ENCODE measurements at regions not wholly inside any gene's neighbourhood (a gene's known extent, or its start where the extent isn't known, plus 50 kb on each side); places are given as distances from the start of the nearest gene placed in this dataset.

GRCh38 chr4:126611900-126612299 lies 1020.9 kb upstream of the INTU start:
- Histone ChIP-seq H3K27me3 (no peaks in the 10 kb centered on the region), H3K27ac (no peak overlapping the region), H3K4me2 (no peak overlapping the region), H3K4me1 (no peaks in the 10 kb centered on the region), H3K36me3 (no peaks in the 10 kb centered on the region), H3K4me3 (no peak overlapping the region), H4K20me1 (no peaks in the 10 kb centered on the region), H3K9ac (no peak overlapping the region), H3K9me3 (no peaks in the 10 kb centered on the region)
- TF ChIP-seq Cebpa-rat (IDR thresholded peaks at IDR 0.05) = no peak

- Histone ChIP-seq H3K27me3 (no peaks in the 10 kb centered on the region), H3K4me3 (no peak overlapping the region)
These were observed 1018.4 kb upstream of the INTU start for GRCh38 chr4:126614356-126614855.

GRCh38 chr4:126616795-126617194 lies 1016.0 kb upstream of the INTU start:
- Histone ChIP-seq H3K4me2 (no peak overlapping the region), H4K20me1 (no peaks in the 10 kb centered on the region), H3K27ac (no peak overlapping the region), H3K36me3 (no peaks in the 10 kb centered on the region), H3K4me1 (no peaks in the 10 kb centered on the region), H3K4me3 (no peak overlapping the region), H3K9me3 (no peaks in the 10 kb centered on the region), H3K9ac (no peak overlapping the region), H3K27me3 (no peaks in the 10 kb centered on the region)
- no peak for TF ChIP-seq Cebpa-rat (IDR thresholded peaks at IDR 0.05)

More at GRCh38 chr4:126614356-126614855, 1018.4 kb upstream of the INTU start:
- Histone ChIP-seq H3K9ac (no peak overlapping the region), H4K20me1 (no peaks in the 10 kb centered on the region), H3K4me2 (no peak overlapping the region), H3K27ac (no peak overlapping the region), H3K36me3 (no peaks in the 10 kb centered on the region), H3K9me3 (no peaks in the 10 kb centered on the region), H3K4me1 (no peaks in the 10 kb centered on the region)
- TF ChIP-seq Cebpa-rat (IDR thresholded peaks at IDR 0.05) = no peak

GRCh38 chr4:126627255-126627654 lies 1005.5 kb upstream of the INTU start:
- Histone ChIP-seq H3K4me3 (no peak overlapping the region), H3K4me1 (no peaks in the 10 kb centered on the region), H3K27ac (no peak overlapping the region), H3K9me3 (no peaks in the 10 kb centered on the region), H3K36me3 (no peaks in the 10 kb centered on the region), H3K9ac (no peak overlapping the region), H4K20me1 (no peaks in the 10 kb centered on the region), H3K27me3 (no peaks in the 10 kb centered on the region), H3K4me2 (no peak overlapping the region)
- TF ChIP-seq Cebpa-rat (IDR thresholded peaks at IDR 0.05) = no peak

GRCh38 chr4:126628933-126629332 lies 1003.8 kb upstream of the INTU start:
- Histone ChIP-seq H3K4me3 (no peak overlapping the region), H3K9me3 (no peaks in the 10 kb centered on the region), H3K27ac (no peak overlapping the region), H3K36me3 (no peaks in the 10 kb centered on the region), H3K27me3 (no peaks in the 10 kb centered on the region), H3K4me2 (no peak overlapping the region), H3K4me1 (peaks cover 5% of the 10 kb centered on the region; the same call in 1 of the 2 replicates), H4K20me1 (no peaks in the 10 kb centered on the region), H3K9ac (no peak overlapping the region)
- no peak for TF ChIP-seq Cebpa-rat (IDR thresholded peaks at IDR 0.05)

- Histone ChIP-seq H4K20me1 (no peaks in the 10 kb centered on the region), H3K27ac (no peak overlapping the region), H3K4me1 (peaks cover 5% of the 10 kb centered on the region; the same call in 1 of the 2 replicates), H3K9me3 (no peaks in the 10 kb centered on the region), H3K4me2 (no peak overlapping the region), H3K27me3 (no peaks in the 10 kb centered on the region), H3K9ac (no peak overlapping the region), H3K4me3 (no peak overlapping the region), H3K36me3 (no peaks in the 10 kb centered on the region)
- no peak for TF ChIP-seq Cebpa-rat (IDR thresholded peaks at IDR 0.05)
These were observed 1002.5 kb upstream of the INTU start for GRCh38 chr4:126630230-126630629.

GRCh38 chr4:126633306-126633705 lies 999.5 kb upstream of the INTU start:
- Histone ChIP-seq H3K4me2 (no peak overlapping the region), H3K4me3 (no peak overlapping the region), H3K27ac (no peak overlapping the region), H3K27me3 (no peaks in the 10 kb centered on the region), H3K9ac (no peak overlapping the region), H3K36me3 (no peaks in the 10 kb centered on the region), H4K20me1 (no peaks in the 10 kb centered on the region), H3K4me1 (peaks cover 5% of the 10 kb centered on the region; the same call in 1 of the 2 replicates), H3K9me3 (no peaks in the 10 kb centered on the region)
- TF ChIP-seq Cebpa-rat (IDR thresholded peaks at IDR 0.05) = no peak

- Histone ChIP-seq H3K27me3 (no peaks in the 10 kb centered on the region), H3K9me3 (no peaks in the 10 kb centered on the region), H3K4me1 (peaks cover 4% of the 10 kb centered on the region; the same call in 1 of the 2 replicates), H3K27ac (no peak overlapping the region), H4K20me1 (no peaks in the 10 kb centered on the region), H3K9ac (no peak overlapping the region), H3K36me3 (no peaks in the 10 kb centered on the region), H3K4me3 (no peak overlapping the region), H3K4me2 (no peak overlapping the region)
- TF ChIP-seq Cebpa-rat (IDR thresholded peaks at IDR 0.05) = no peak
These were observed 995.1 kb upstream of the INTU start for GRCh38 chr4:126637706-126638105.

- Histone ChIP-seq H4K20me1 (no peaks in the 10 kb centered on the region), H3K27ac (no peak overlapping the region), H3K9ac (no peak overlapping the region), H3K36me3 (no peaks in the 10 kb centered on the region), H3K4me3 (no peak overlapping the region), H3K4me2 (no peak overlapping the region), H3K4me1 (no peaks in the 10 kb centered on the region), H3K27me3 (no peaks in the 10 kb centered on the region), H3K9me3 (no peaks in the 10 kb centered on the region)
- no peak for TF ChIP-seq Cebpa-rat (IDR thresholded peaks at IDR 0.05)
These were observed 985.4 kb upstream of the INTU start for GRCh38 chr4:126647320-126647719.

GRCh38 chr4:126647756-126648397 lies 984.9 kb upstream of the INTU start:
- Histone ChIP-seq H3K27me3 (no peaks in the 10 kb centered on the region), H3K9me3 (no peaks in the 10 kb centered on the region), H3K4me1 (no peaks in the 10 kb centered on the region), H3K27ac (no peak overlapping the region), H3K4me2 (no peak overlapping the region), H3K4me3 (no peak overlapping the region), H3K9ac (no peak overlapping the region), H4K20me1 (no peaks in the 10 kb centered on the region), H3K36me3 (no peaks in the 10 kb centered on the region)
- TF ChIP-seq Cebpa-rat (IDR thresholded peaks at IDR 0.05) = no peak

Data from BLaER1 (cell line).